Mesothelial cell of epicardium (in vitro differentiated cells): ENCODE measurements at regions not wholly inside any gene's neighbourhood (a gene's known extent, or its start where the extent isn't known, plus 50 kb on each side); places are given as distances from the start of the nearest gene placed in this dataset.

Source experiments
- DNase-seq, 2 experiments: peaks; one replicate each; pipeline ENCODE4 v3.0.0; 2021; ENCODE audit warnings: low spot score in 2 of 2; ENCODE audit not compliant: unreplicated experiment in 2 of 2
- H3K27ac Mint-ChIP-seq: 2 replicates; pipeline ENCODE4 v1.8.0; 2021; ENCODE audit warnings: mixed read lengths
- H3K27me3 Mint-ChIP-seq: 2 replicates; pipeline ENCODE4 v1.8.0; 2021; ENCODE audit warnings: low read depth, mixed read lengths
- H3K36me3 Mint-ChIP-seq: 2 replicates; pipeline ENCODE4 v1.8.0; 2021; ENCODE audit warnings: mixed read lengths
- H3K4me1 Mint-ChIP-seq: 2 replicates; pipeline ENCODE4 v1.8.0; 2021; ENCODE audit warnings: mixed read lengths
- H3K4me3 Mint-ChIP-seq: 2 replicates; pipeline ENCODE4 v1.8.0; 2021; ENCODE audit warnings: mild to moderate bottlenecking, moderate library complexity, mixed read lengths
- H3K9me3 Mint-ChIP-seq: 2 replicates; pipeline ENCODE4 v1.8.0; 2021; ENCODE audit warnings: mixed read lengths
- TF ChIP-seq, protein P1 (sequence below): fragments of 200-600 bp; sonication (generic); IDR thresholded peaks from one replicate; pipeline ENCODE4 v1.5.0; 2021; ENCODE audit warnings: antibody characterized with exemption; ENCODE audit not compliant: unreplicated experiment

GRCh38 chr21:14321042-14321441 is 61.9 kb downstream of the HSPA13 start:
- no peak overlapping the region for H3K27ac Mint-ChIP-seq
- DNase-seq: no peak
- no peak overlapping the region for H3K4me3 Mint-ChIP-seq
- H3K4me1 Mint-ChIP-seq: peaks cover 1% of the 10 kb centered on the region
- peaks cover 10% of the 10 kb centered on the region for H3K27me3 Mint-ChIP-seq
- TF ChIP-seq, protein P1, sequence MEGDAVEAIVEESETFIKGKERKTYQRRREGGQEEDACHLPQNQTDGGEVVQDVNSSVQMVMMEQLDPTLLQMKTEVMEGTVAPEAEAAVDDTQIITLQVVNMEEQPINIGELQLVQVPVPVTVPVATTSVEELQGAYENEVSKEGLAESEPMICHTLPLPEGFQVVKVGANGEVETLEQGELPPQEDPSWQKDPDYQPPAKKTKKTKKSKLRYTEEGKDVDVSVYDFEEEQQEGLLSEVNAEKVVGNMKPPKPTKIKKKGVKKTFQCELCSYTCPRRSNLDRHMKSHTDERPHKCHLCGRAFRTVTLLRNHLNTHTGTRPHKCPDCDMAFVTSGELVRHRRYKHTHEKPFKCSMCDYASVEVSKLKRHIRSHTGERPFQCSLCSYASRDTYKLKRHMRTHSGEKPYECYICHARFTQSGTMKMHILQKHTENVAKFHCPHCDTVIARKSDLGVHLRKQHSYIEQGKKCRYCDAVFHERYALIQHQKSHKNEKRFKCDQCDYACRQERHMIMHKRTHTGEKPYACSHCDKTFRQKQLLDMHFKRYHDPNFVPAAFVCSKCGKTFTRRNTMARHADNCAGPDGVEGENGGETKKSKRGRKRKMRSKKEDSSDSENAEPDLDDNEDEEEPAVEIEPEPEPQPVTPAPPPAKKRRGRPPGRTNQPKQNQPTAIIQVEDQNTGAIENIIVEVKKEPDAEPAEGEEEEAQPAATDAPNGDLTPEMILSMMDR: no peak
- H3K9me3 Mint-ChIP-seq: no peaks in the 10 kb centered on the region
- no peaks in the 10 kb centered on the region for H3K36me3 Mint-ChIP-seq

GRCh38 chr21:14319805-14320204 is 63.1 kb downstream of the HSPA13 start:
- H3K4me3 Mint-ChIP-seq: no peak overlapping the region
- no peaks in the 10 kb centered on the region for H3K36me3 Mint-ChIP-seq
- H3K27ac Mint-ChIP-seq: no peak overlapping the region
- peaks cover 9% of the 10 kb centered on the region for H3K27me3 Mint-ChIP-seq
- H3K4me1 Mint-ChIP-seq: peaks cover 4% of the 10 kb centered on the region
- no peaks in the 10 kb centered on the region for H3K9me3 Mint-ChIP-seq
- DNase-seq: no peak
- TF ChIP-seq, protein P1: no peak

GRCh38 chr21:14318578-14318977 is 64.4 kb downstream of the HSPA13 start:
- no peak overlapping the region for H3K4me3 Mint-ChIP-seq
- TF ChIP-seq, protein P1: no peak
- peaks cover 7% of the 10 kb centered on the region for H3K27me3 Mint-ChIP-seq
- no peaks in the 10 kb centered on the region for H3K9me3 Mint-ChIP-seq
- H3K27ac Mint-ChIP-seq: no peak overlapping the region
- peaks cover 4% of the 10 kb centered on the region for H3K4me1 Mint-ChIP-seq
- no peak for DNase-seq
- no peaks in the 10 kb centered on the region for H3K36me3 Mint-ChIP-seq

- Mint-ChIP-seq H3K27me3 (peaks cover 4% of the 10 kb centered on the region), H3K4me1 (peaks cover 4% of the 10 kb centered on the region), H3K27ac (no peak overlapping the region), H3K9me3 (no peaks in the 10 kb centered on the region), H3K4me3 (no peak overlapping the region), H3K36me3 (no peaks in the 10 kb centered on the region)
- DNase-seq: no peak
- TF ChIP-seq, protein P1: no peak
Measured at GRCh38 chr21:14317507-14317906, 65.4 kb downstream of the HSPA13 start.

GRCh38 chr21:14313300-14313699 is 69.6 kb downstream of the HSPA13 start:
- TF ChIP-seq, protein P1: no peak
- no peak for DNase-seq
- Mint-ChIP-seq H3K4me3 (no peak overlapping the region), H3K27me3 (no peaks in the 10 kb centered on the region), H3K36me3 (no peaks in the 10 kb centered on the region), H3K27ac (no peak overlapping the region), H3K9me3 (peaks cover 5% of the 10 kb centered on the region), H3K4me1 (peaks cover 6% of the 10 kb centered on the region)

GRCh38 chr21:14312871-14313270 is 70.1 kb downstream of the HSPA13 start:
- TF ChIP-seq, protein P1: no peak
- no peaks in the 10 kb centered on the region for H3K27me3 Mint-ChIP-seq

More at GRCh38 chr21:14312871-14313270, 70.1 kb downstream of the HSPA13 start:
- no peak overlapping the region for H3K27ac Mint-ChIP-seq
- peaks cover 5% of the 10 kb centered on the region for H3K9me3 Mint-ChIP-seq
- no peaks in the 10 kb centered on the region for H3K36me3 Mint-ChIP-seq
- peaks cover 9% of the 10 kb centered on the region for H3K4me1 Mint-ChIP-seq
- no peak for DNase-seq
- H3K4me3 Mint-ChIP-seq: no peak overlapping the region
